GM19240 (cell line): ENCODE measurements at regions not wholly inside any gene's neighbourhood (a gene's known extent, or its start where the extent isn't known, plus 50 kb on each side); places are given as distances from the start of the nearest gene placed in this dataset.
A peak's percentile ranks its signal among the peaks of the same experiment; 100 is the strongest.

Experiments used
- DNase-seq: peaks from one replicate; pipeline ENCODE4 v3.0.0; 2011; ENCODE audit warnings: low spot score; ENCODE audit not compliant: insufficient read length

DNA sequence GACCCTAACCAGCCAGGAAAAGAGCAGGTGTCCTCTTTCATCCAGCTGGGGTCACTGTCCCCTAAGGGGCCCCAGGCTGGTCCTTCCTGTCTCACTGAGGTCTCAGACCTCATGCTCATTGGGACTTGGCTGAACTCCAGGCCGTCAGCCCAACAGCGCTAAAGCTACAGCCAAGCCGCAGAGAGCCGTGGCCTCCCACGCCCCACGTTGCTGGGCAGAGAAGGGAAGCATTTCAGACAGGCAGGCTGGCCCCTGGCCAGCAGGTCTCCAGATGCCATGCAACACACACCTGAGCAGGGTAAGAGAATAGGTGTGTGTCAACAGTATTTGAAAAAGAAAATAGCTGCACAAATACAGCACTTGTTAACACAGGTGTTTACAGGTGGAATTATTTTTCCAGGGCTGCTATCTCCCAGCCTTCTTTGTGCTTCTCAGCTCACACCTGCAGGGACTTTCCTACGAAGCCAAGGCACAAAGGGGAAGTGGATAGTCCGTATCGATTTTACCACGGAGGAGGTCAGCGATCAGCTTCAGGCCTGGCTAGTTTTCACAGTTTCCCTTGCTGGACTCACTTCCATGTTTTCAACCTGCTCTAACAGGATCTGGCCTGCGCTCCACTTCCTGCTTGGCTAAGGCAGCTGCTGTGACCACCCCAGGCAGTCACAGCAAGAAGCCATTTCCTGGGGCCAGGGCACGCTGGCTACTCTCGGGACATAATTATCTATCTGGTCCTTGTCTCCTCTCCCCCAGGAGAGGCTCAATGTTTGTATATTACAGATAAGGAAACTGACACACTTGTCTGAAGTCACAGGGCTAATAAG, 156.1 kb upstream of the ID2 start:
- DNase-seq, result peak; percentile 80

DNA sequence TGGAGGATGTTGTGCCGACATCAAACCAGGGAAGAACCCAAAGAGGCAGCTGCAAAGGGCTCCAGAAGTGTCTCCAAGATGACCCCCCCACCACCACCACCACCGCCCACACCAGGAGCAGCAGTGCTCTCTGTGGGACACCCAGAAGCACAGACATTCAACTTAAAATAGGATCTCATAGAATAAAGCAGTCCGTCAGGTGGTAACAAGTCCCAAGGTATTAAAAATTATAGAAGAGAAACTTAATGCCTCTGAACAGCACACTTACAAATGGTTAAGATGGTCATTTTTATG, 155.5 kb upstream of the ID2 start:
- no peak for DNase-seq

DNA sequence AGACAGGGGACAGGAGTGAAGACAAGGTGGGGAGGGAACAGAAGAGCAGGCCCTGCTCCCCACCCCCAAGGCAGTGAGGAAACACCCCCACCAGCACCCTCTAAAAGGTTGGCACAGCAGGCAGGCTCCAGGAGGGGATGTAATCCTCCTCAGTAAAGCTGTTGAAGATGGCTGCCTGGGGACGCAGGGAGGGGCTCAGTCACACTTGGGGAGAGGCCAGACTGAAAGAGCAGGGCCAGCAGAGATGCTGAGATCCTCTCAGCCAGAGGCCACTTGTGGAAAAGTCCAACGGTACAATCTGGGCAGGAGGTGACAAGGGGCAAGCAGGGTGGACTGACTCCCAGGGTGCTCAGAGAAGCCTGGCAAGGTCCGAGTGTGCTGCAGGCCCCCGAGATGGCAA, 154.8 kb upstream of the ID2 start:
- no peak for DNase-seq

DNA sequence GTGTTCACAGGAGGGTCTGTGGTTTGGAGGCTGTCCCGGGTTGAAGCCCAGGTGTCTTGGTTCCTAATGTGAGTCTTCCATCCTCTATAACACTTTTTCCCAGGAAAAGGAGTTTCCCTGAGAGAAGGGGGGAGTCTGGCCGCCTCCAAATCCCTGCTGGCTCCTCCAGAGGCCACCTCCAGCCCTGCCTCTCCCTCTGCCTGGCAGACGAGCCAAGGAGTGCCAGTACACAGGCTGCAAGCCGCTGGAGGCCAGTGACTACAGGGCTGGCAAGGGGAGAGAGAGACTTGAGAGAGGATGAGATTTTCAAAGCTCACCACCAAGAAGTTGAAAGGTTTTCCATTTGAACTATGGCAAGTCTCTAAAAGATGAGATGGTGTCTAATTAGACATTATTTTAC, 154.2 kb upstream of the ID2 start:
- no peak for DNase-seq

DNA sequence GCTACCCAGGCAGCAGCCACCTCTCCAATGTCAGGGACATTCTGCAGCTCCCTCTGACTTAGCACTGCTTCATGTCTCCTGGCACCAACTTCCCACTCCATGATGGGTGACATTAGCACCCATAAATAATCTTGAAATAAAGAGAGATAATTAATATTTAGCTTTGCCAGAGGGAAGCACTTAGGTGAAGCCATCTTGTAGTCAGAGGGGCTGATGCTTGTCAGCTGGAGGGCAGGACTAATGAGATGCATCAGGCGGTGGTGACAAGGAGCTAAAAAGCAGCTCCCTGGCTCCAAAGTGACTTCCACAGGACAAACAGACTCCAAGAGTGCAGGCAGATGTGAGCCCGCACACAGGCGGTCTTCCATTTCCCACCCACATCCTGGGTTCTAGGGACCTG, 153.0 kb upstream of the ID2 start:
- no peak for DNase-seq

DNA sequence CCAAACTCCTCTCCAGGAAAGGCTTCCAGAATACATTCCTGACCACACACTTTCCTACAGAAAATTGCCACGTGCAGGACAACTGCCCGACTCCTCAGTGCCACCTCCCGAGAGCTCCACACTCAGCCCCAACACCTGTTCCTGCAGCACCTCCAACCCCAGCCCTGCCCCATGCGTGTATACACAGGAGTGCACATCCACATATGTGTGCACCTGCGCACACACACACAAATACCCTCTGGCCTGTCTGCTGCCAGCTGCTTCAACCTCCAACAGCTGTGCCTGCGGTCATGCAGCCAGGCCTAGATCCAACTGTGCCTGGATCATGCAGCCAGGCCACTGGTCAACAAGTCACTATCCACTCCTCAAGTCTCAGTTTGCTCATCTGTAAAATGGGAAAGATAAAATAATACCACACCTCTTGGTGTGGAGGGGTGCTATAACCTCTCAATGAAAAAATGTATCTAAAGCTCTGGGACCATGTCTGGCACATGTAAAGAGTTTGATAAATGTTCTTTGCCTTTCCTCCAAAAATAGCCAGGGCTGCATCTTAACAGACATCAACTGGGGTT, 152.1 kb upstream of the ID2 start:
- no peak for DNase-seq

DNA sequence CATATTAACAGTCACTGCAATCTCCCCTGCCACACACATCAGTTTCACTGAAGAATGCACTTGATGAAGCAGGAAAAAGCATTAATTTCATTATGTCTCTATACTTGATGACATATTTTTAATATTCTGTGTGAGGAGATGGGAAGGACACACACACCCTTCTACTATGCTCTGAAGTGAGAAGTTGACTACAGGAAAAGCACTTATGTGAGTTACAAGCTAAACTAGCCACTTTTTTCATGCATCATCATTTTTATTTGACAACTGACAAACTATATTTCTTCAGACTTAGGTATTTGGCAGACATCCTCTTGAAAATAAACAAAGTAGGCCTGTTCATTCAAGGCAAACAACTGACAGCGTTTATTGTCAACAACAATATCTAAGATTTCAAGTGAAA, 150.4 kb upstream of the ID2 start:
- DNase-seq, result no peak

DNA sequence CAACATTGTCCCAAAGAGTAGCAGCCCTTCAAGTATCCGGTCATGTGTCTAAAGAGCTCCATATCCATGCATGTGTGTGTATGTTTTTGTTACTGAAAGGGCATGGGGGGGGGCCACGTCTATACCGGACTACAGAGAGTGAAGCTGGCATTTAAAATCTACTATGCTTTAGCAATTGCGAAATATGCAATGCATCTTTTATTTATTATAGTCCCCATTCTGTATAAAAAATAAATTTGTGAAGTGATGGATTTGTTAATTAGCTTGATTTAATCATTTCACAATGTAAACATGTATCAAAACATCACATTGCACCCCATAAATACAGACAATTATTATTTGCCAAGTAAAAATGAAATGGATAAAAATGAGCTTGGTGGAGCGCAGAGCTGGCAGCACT, 149.4 kb upstream of the ID2 start:
- DNase-seq, result no peak

DNA sequence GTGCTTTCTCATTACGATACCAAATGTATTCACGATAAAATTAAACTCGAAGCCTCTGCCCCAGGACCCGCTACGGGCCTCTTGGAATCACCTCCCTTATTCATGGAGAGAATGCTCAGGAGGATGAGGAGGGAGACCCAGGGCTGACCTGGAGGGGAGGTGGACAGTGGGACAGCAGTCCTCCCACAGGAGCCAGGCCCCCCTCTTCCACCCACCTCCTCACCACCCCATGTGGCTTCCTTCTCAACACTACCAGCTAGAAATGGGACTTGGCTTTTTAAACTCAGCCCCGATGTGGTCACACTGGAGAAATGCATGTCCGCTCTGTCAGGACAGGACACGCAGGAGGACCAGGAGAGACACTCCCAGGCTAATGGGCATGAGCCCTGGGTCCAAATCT, 147.9 kb upstream of the ID2 start:
- no peak for DNase-seq

DNA sequence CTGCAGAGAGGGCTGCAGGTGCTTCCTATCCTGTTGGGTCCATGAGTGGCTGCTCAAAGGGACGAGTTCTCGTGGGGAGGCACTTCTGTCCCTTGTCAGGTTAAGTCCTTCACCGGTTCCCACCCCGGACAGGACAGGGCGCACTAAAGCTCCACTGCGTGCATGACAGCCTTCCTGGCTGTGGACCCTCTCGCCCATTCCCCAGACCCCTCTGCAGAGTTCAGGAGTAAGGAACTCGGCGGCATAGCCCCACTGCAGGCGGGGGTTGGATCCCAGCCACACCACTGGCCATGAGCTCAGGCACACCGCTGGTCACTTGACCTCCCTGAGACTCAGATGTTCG, 147.5 kb upstream of the ID2 start:
- DNase-seq, result no peak

DNA sequence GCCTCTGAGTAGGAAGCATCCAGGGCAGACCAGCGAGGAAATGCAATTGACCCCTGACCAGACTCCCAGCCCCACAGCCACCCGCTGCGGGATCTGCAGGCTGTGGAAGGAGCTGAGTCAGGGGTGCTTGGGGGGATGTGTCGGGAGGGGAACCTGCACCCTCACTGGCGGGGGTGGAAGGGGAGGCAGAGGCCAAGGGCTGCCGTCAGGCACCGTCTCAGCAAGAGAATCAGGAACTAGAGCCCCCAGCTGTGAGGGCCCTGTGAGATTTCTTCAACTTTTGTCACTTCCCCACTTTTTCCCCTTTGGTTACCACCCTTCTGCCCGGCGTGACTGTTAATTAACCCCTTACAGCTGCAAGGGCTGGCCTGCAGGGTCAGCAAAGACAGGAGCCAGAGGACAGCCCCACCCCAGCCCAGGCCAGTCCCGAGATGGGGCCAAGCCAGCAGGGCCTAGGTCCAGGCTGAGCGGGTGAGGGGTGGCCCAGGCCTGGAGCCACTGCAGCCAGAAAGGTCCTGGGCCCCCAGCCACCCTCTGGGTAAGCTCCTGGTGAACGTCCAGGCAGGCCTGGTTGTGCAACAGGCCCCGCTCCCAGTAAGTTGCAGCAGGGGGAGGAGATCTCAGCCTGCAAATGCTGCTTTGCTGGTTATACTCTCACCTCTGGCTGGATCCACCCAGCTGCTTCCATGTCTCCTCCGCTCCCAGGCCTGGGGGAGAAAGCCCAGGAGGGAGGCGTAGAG, 147.0 kb upstream of the ID2 start:
- no peak for DNase-seq

DNA sequence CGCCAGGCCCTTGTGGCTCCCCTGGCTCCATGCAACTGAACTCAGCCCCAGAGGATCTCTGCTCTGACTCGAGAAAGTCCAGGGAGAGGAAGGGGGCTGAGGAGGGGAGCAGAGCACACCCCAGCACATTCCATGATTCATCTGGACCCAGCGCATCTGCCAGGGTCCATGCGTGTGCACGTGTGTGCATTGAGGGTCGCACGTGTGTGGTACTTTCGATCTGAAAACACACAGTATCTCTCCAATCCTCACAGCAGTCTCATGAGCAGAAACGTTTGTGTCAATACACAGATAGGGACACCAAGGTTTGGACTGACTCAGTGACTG, 146.4 kb upstream of the ID2 start:
- no peak for DNase-seq

DNA sequence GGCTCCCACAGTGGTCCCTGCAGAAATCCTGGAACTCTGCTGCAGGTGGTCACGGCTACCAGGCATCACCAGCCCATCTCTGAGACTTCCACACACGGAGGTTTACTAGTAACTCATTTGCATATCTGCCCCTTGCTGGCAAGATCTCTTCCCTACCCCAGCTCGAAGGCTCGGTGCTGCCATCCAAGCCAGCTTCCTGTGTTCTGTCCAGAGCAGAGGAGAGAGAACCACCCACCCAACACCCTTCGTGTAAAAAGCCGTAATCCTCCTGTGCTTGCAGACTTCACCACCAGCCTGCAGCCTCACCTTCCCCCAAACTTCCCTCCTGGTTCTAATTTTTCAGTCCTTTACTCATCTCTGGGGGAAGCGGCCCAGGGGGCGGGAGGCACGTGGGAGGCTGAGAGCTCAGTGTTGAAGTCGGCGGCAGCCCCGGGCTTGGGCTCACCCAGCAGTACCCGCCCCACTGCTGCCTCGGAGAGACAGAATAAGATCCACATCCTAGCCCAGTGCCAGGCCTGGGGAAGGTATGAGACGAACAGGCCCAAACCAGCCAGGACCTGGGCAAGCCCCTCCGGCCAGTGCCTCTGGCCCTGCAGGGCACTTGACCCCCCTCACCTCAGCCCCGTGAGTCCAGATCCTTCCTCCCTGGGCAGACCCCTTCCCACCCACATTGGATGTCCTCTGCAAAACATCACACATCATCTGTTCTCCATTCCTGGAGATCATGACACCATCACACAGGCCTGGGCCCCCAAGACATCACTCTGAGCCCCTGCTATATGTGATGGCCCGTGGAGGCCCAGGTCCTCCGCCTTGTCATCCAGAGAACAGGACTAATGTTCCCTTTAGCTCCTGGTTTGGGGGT, 145.8 kb upstream of the ID2 start:
- DNase-seq, result no peak

DNA sequence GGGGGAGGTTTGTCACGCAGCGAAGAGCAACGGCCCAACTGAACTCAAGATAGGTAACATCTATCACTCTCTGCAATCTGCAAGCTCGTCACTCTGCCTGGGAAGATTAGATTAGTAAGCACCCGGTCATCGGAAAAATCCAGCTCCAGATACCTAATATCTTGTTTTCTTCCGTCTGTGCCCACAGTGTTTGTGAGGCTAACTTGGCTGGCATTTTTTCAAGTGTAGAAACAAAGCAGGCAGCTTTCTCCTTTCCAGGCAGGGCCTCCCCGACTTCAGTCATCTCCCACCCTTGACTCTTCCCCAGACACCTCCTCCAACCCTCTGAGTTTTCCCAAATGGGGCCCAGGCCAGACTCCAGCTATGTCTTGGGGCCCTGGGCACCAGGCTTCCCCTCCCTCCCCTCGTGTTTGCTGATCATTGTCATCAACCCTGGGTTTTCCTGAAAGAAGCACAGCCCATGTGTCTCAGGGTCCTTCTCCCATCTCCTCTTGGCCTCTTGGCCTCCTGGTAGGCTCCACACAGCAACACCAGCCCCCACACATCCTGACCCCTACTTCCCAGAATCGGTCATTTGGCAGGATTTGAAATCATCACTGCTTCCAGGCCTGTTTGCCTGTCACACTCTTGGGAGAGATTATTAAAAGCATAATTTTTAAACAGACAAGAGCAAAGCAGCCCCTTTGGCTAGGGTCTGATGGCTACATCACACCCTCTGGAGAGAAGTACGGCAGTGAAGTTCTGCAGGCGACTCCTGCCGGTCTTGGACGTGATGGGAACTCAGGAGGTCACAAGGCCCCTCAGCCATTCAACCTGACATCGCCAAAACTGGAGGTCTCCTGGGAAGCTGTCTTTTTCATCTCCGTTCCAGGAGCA, 144.9 kb upstream of the ID2 start:
- no peak for DNase-seq

DNA sequence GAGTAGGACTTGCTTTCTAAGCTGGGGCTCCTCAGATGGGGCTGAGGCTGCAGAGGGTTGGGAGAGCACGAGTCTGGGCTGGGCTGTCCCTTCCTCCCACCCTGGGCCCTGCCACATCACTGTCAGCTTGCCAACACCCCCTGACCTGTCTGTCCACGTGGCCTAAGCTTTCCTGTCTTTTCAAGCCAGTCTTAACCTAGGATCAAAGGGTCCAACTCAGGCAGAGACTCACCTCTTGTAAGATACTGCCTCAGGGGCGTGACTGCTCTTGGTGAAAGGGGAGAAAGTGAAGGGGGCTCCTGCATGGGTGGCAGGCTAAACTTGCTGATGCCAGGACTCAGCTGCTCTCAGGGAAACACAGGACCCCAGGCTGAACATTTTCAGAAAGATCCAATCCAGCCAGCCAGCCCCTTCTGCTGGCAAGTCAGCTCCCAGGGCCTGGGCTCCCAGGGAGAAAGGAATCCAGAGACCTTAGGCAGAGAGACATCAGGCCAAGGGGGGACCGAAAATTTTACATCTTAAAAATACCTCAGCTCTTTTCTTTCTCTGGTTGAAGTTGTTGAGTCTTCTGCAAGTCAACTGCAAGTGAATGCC, 144.2 kb upstream of the ID2 start:
- no peak for DNase-seq

DNA sequence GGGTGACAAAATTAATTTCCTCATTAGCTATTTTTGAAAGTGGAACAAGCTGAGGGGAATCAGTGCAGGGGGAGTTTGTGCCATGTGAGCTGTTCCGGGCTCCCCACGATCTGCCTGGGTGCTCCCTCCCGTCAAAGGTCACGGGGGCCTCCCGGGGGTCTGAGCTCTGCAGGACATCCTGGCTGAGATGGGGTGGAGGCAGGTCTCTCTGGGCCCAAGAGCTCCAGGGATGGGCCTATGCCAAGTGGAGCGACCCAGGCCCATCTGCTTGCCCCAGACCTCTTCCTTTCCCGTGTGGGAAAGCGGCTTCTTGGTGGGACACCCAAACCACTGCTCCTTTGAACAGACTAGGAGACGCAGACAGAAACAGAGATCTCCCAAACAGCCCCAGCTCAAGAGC, 143.3 kb upstream of the ID2 start:
- no peak for DNase-seq

DNA sequence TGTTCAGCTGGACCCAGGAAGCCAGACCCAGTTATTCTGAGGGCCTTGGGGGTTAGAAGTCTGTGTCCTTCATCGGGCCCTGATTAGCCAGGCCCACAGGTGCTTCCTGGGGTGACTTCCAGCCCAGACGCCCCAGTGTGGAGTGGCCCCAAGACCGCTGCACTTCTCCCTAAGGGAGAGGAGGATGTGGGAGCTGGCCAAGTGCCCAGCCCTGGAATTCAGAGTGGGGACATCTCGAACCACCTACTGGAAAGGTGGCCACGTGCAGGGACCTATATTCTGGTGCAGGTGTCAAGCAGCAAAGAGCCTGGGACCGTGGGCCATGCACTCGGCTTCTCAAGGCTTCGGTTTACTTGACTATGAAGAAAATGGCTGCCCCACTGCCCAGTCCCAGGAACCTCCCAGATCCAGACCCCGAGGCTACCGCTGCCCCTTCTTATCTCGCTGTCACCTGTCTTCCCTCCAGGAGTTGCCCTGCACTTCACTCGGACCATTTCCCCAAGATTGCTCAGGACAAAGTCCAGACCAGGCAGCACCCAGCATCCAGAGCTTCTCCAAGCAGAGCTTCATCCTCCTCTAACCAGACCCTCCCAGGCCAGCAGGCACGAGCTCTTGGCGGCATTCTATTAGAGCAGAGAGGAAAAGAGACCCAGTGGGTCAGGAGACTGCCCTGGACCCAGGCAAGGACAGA, 142.8 kb upstream of the ID2 start:
- DNase-seq, result no peak

DNA sequence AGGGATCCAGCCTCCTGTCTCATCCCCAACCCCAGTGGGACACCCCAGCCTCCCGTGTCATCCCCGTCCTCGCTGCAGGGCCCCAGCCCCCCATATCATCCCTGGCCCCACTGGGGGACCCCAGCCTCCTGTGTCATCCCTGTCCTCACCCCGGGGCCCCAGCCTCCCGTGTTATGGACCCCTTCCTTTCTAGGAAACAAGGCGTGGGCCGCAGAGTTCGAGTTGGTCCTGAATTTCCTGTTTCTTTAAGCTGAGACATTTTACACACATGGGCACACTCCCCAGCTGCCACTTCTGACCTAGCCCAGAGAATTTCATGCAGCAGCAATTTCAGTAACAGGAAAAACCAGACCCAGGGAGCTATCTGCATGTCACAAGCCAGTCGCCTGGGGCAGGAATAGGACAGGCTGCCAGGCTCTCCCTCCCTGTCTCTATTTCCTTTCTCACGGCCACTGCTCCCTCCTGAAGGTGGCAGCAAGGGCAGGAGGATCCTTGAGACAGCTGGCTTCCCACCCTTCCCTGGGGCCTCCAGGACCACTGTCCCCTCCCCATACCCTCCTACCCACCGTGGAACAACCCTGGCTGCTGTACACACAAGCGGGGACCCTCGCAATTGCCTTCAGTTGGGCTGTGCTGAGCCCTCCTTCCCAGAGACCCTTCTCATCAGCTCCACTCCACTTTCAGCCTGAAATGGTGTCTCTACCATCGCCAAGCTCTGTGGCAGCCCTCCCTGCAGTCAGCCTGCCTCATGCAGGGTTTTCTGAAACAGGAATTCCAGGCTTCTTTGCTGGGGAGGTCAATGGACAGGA, 141.9 kb upstream of the ID2 start:
- DNase-seq, result no peak

DNA sequence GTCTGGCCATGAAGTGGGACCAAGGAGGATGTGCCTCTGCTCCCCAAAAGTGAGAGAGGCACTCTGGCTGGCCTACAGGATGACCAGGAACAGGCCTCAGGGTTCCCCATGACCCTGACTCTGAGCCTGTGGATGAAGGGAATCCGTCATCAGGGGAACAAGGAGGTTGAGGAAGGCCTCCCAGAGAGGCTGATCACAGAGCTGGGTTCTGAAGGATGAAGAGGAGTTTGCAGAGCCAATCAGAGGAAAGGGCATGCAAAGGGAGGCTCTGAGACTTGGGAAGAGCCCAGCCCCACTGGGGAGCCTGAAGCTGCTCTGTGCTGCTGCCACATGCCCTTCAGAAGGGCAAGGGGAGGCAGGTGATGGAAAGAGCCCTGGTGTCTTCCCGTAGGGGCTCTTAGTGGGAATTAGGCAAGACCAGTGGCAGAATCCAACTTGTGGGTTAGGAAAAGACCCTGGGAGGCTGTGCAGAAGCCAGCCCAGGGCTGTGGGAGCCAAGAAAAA, 141.3 kb upstream of the ID2 start:
- no peak for DNase-seq
